Prostate gland (tissue), 2 donors: ENCODE measurements at regions not wholly inside any gene's neighbourhood (a gene's known extent, or its start where the extent isn't known, plus 50 kb on each side); places are given as distances from the start of the nearest gene placed in this dataset.

Experiments
- CTCF ChIP-seq, 4 experiments: fragments of 200-600 bp in 2 of 4; fragments of 450-650 bp in 2 of 4; sonication (generic) in 2 of 4; IDR thresholded peaks; 1 replicate in 3 of 4; 2 replicates in 1 of 4; pipeline ENCODE4 v1.5.1; 2016 to 2019; ENCODE audit warnings: antibody characterized with exemption in 4 of 4, mild to moderate bottlenecking in 2 of 4, moderate library complexity in 2 of 4
- POLR2AphosphoS5 ChIP-seq: sonication (generic); formaldehyde crosslinking; IDR thresholded peaks from one replicate; pipeline ENCODE4 v1.6.1; 2017; ENCODE audit warnings: antibody characterized with exemption

GRCh38 chr2:11100976-11101375, 54.3 kb upstream of the SLC66A3 start:
- no peak for TF ChIP-seq CTCF (IDR thresholded peaks at IDR 0.05)
- no peak for TF ChIP-seq POLR2AphosphoS5
